Cardiac fibroblast (primary cell): ENCODE measurements at regions not wholly inside any gene's neighbourhood (a gene's known extent, or its start where the extent isn't known, plus 50 kb on each side); places are given as distances from the start of the nearest gene placed in this dataset.
"Not testable (repeated sequence)": the region's sequence is repeated elsewhere in the genome, so short reads cannot be mapped to it uniquely, and the experiment has no call there.

Experiments used
- DNase-seq, 2 donors: peaks; one replicate each; pipeline versions ENCODE4 v3.0.0 to v3.0.0-alpha.2; 2010; ENCODE audit warnings: low read depth in 2 of 2
- H3K4me3 ChIP-seq, 2 donors: replicated peaks in 1 of 2; 1 replicate in 1 of 2; 2 replicates in 1 of 2; pipeline ENCODE4 v1.5.1; 2011; ENCODE audit warnings: low read depth in 2 of 2, low read length in 2 of 2, mild to moderate bottlenecking in 2 of 2, moderate library complexity in 1 of 2
- TF ChIP-seq, protein P1 (sequence below): IDR thresholded peaks from one replicate; pipeline ENCODE4 v1.5.1; 2011; ENCODE audit warnings: low read depth, mild to moderate bottlenecking, low read length, inconsistent platforms

DNA sequence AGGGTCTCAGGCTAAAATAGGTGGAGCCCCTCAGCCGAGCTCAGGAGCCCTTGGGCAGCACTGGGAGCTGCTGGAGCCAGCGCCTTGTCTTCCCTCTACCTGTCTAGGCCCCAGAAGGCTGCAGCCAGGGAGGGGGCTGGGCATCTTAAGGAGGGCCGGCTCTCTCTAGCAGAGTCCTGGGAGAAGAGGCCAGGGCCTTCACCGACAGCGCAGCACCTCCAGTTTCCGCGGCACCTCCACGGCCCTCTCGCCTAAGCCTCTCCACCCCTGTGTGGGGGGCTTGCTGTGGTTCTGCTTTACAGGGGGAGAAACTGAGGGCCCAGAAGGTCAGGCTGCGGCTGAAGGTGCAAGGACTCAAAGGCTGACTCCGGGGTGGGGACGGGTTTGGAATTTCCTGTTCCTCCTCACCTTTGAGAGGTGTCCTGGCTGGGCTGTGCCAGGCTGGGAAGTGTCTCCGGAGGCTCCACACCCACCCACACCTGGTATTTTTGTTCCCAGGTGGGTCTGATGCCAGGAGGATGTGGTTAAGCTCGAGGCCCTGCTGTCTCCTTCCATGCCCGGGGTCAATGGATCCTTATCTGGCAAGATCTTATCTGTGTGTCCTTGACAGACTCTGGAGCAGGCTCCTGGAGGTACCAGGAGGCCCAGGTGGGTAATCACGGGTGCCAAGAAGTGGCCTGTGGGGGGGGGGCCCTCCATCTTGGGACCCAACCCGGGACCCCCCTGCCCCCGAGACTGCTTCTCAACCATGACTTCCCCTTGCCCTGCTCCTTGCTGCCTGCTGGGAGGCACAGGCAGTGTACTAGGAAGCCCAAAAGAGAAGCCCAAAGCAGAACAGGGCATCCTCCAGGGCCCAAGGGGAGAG, 95.3 kb upstream of the FGF3 start:
- no peak overlapping the region for H3K4me3 ChIP-seq
- no peak for DNase-seq
- TF ChIP-seq, protein P1, sequence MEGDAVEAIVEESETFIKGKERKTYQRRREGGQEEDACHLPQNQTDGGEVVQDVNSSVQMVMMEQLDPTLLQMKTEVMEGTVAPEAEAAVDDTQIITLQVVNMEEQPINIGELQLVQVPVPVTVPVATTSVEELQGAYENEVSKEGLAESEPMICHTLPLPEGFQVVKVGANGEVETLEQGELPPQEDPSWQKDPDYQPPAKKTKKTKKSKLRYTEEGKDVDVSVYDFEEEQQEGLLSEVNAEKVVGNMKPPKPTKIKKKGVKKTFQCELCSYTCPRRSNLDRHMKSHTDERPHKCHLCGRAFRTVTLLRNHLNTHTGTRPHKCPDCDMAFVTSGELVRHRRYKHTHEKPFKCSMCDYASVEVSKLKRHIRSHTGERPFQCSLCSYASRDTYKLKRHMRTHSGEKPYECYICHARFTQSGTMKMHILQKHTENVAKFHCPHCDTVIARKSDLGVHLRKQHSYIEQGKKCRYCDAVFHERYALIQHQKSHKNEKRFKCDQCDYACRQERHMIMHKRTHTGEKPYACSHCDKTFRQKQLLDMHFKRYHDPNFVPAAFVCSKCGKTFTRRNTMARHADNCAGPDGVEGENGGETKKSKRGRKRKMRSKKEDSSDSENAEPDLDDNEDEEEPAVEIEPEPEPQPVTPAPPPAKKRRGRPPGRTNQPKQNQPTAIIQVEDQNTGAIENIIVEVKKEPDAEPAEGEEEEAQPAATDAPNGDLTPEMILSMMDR = no peak

DNA sequence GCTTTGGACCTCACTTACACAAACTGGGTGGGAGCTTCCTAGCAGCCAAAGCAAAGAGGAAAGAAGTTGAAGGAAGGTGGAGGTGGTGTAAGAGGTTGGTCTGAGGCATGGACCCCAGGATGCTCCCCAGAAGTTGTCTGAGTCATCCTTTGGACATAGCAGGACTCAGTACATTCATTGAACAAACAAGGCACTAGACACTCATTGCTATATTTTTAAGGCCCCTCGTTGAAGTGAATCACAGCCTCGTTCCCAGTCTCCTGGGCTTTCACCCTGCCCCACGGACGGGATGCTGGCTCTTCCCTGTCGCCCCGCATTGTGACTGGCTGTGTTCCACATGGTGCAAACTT, 95.9 kb upstream of the FGF3 start:
- DNase-seq = peak in 1 of 2 donors; percentile 79
- TF ChIP-seq, protein P1 = no peak
- peak overlapping the region in 1 of 2 donors; percentile 30 for H3K4me3 ChIP-seq

DNA sequence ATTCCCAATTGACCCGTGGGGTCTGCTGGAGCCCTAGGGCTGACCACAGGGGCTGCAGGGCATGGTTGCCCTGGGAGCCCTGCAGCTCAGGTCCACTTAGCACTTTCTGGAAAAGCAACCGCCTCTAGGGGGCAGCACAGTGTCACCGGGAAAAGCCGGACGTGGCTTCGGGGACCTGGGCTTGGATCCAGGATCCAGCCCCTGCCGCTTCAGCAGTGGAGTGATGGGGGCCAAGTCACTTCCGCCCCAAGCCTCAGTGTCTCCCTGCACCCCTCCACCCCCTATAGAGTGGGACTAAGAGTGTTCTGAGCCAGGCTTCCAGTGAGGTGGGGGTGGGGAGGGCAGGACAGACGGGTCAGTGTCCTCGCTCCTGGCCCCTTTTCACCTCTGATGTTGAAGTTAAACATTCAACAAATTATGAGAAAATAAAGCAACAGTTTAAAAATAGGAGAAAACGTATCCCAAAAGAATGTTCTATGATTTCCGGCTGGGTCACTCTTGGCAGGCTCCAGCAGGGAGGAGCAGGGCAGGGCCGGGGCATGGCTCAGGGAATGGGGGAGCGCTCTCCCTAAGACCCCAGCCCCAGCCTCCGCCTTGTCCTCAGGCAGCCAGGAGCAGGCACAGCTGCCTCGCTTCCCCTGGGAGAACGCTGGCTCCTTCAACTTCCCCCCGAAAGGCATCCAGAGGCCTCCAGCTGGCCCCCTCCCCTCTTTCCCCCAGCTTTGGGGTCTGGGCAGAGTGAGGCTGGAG, 96.5 kb upstream of the FGF3 start:
- peak overlapping the region in 1 of 2 donors; percentile 30 for H3K4me3 ChIP-seq
- TF ChIP-seq, protein P1 = peak; percentile 76
- peak; percentile 74 to 75 for DNase-seq

DNA sequence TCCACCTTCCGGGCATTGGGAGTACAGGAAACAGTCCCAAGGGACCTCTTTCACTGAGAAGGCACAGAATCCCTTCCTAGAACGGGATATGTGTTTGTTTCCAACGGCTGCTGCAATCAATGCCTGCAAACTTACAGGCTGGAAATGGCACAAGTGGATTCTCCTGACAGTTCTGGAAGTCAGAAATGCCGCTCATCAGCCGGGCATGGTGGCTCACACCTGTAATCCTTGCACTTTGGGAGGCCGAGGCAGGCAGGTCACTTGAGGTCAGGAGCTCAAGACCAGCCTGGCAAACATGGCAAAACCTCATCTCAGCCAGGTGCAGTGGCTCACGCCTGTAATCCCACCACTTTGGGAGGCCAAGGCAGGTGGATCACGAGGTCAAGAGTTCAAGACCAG, 97.0 kb upstream of the FGF3 start:
- H3K4me3 ChIP-seq = not testable (repeated sequence)
- DNase-seq = peak in 1 of 2 donors; percentile 28

DNA sequence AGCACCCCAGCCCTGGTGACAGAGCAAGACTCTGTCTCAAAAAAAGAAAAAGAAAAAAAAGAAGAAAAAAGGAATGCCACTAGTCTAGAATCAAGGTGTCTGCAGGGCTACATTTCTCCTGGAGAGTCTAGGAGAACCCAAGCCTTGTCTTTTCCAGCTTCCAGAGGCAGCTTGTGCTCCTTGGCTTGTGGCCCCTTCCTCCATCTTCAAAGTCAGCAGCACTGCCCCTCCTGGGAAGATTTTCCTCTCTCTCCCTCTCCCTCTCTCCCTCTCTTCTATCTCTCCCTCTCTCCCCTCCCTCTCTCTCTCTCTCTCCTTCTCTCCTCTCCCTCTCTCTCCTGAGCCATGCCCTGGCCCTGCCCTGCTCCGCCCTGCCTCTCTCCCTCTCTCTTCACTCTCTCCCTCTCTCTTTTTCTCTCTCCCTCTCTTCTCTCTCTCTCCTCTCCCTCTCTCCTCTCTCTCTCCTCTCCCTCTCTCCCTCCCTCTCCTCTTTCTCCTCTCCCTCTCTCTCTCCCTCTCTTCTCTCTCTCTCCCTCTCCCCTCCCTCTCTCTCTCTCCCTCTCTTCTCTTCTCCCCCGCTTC, 97.7 kb upstream of the FGF3 start:
- DNase-seq = no peak
- H3K4me3 ChIP-seq = no peak overlapping the region
- TF ChIP-seq, protein P1 = no peak

DNA sequence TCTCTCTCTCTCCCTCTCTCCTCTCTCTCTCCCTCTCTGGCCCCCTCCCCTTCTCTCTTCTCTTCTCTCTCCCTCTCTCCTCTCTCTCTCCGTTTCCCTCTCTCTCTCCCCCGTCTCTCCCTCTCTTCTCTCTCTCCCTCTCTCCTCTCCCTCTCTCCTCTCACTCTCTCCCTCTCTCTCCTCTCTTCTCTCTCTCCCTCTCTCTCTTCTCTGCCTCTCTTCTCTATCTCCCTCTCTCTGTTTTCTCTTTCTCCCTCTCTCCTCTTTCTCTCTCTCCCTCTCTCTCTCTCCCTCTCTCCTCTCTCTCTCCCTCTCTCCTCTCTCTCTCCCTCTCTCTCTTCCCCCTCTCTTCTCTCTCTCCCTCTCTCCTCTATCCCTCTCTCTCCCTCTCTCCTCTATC, 98.3 kb upstream of the FGF3 start:
- H3K4me3 ChIP-seq = no peak overlapping the region
- TF ChIP-seq, protein P1 = no peak
- no peak for DNase-seq
